HG02798 (cell line): ENCODE measurements at regions not wholly inside any gene's neighbourhood (a gene's known extent, or its start where the extent isn't known, plus 50 kb on each side); places are given as distances from the start of the nearest gene placed in this dataset.

Experiments
- ATAC-seq: cut with Tn5 transposase; IDR thresholded peaks from one replicate; pipeline ENCODE4 v1.9.1; 2021; ENCODE audit warnings: mild to moderate bottlenecking; ENCODE audit not compliant: unreplicated experiment, poor library complexity

DNA sequence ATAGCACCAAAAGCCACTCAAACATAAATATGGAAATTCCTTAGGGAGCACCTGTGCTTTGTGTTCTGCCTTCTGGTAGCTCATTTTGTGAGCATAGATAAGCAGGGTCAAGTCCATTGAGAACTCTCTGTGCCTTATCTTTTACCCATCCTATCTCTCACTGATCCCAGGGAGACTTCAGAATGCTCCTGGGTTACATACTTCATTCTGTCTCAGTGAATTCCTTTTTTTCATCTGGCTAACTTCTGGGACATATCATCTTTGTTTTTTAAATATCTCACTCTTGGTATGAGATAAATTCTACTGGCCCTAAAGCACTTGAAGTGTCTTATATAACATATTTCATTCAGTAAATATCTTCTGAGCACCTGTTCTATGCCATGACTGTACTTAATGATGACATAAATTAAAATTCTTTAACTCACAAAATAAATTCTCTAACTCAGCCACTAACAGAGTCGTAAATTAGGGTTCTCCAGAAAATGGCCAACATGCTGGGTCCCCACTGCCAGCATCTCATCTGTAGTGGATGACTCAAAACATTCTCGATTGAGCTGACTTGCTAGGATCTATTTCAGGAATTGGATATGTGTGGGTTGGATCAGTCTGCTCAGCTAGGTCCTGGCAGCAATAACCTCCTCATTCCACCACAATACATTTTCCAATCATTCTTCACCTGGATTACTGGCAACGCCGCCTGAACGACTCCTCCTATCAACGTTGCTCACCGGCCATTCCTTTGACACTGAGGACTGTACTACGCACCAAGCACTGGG lies 170.2 kb downstream of the FOXO1 start:
- no peak for ATAC-seq

DNA sequence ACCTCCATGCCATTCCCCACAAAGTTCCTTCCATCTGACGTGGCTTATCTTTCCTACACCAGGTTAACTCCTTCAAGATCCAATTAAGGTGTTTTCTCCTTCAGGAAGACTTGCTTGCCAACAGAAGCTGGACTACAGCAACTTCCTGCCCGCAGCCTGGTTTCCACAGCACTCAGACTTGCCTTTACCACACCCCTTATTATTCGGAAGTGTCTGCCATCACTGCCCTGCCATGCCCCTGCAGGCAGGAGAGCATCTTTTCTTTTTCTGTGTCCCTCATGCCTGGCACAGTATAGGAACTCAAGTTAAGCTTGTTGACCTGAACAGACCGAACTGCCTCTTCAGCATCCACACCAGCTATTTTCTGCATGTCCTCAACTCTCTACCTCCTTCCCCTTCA lies 168.0 kb downstream of the FOXO1 start:
- no peak for ATAC-seq

GRCh38 chr13:40502236-40502635 lies 164.2 kb downstream of the FOXO1 start:
- no peak for ATAC-seq

DNA sequence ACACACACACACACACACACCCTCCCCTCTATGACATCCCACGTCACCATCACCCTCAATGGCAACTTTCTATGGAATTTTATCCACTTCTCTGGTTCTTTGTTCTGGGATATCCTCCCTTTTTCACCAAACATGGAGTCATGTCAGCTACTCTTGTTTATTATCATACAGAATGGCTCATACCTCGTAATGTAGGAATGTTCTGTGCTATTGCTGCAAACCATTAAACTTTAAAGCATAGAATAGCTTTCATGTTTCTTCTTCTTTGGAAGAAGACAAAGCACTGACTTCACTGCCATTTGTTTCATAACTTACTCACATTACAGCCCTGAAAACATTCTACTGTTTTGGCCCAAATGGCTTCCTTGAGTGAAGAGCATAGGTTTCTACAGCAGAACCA lies 163.4 kb downstream of the FOXO1 start:
- ATAC-seq = no peak

- ATAC-seq = no peak
These were observed 162.4 kb downstream of the FOXO1 start for GRCh38 chr13:40503966-40504591.

DNA sequence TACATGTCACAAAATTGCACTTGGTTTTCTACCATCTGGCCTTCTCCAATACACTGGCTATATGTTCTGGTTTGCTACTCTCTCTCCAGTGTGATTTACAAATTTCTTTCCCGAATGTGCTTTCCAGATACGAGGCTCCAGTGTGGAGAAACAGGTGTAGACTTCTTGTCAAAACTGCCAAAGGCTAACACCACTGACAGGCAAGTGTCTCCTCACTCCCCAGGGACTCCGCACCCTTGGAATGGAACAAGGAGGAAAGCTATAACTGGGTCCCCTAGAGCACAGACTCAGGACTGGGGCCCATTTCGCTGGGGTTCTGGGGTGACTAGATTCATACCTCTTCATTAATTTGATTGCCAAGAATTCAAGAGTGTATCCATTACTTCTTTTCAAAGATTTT lies 161.8 kb downstream of the FOXO1 start:
- ATAC-seq = no peak

- no peak for ATAC-seq
These were observed 161.2 kb downstream of the FOXO1 start for GRCh38 chr13:40505196-40505595.
